ENCODE measurements at regions not wholly inside any gene's neighbourhood (a gene's known extent, or its start where the extent isn't known, plus 50 kb on each side); places are given as distances from the start of the nearest gene placed in this dataset.

DNA sequence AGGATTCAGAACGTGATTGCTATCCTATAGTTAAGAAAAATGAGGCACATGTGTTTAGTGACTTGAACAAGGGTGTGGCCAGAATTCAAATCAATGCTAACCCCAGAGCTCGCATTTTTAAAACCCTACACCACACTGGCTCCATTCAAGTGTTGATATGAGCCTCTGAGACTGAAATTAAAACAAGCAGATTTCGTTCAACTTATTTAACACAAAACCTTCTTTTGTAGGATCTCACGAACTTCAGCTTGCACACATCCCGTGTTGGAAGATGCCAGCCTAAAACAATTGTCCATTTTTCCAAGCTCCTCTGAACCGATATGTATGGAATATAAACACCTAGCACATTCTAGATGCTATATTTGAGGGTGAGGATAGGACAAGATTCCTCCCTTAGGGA lies 231.0 kb upstream of the IRX5 start:
- TF ChIP-seq, protein P1, sequence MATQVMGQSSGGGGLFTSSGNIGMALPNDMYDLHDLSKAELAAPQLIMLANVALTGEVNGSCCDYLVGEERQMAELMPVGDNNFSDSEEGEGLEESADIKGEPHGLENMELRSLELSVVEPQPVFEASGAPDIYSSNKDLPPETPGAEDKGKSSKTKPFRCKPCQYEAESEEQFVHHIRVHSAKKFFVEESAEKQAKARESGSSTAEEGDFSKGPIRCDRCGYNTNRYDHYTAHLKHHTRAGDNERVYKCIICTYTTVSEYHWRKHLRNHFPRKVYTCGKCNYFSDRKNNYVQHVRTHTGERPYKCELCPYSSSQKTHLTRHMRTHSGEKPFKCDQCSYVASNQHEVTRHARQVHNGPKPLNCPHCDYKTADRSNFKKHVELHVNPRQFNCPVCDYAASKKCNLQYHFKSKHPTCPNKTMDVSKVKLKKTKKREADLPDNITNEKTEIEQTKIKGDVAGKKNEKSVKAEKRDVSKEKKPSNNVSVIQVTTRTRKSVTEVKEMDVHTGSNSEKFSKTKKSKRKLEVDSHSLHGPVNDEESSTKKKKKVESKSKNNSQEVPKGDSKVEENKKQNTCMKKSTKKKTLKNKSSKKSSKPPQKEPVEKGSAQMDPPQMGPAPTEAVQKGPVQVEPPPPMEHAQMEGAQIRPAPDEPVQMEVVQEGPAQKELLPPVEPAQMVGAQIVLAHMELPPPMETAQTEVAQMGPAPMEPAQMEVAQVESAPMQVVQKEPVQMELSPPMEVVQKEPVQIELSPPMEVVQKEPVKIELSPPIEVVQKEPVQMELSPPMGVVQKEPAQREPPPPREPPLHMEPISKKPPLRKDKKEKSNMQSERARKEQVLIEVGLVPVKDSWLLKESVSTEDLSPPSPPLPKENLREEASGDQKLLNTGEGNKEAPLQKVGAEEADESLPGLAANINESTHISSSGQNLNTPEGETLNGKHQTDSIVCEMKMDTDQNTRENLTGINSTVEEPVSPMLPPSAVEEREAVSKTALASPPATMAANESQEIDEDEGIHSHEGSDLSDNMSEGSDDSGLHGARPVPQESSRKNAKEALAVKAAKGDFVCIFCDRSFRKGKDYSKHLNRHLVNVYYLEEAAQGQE (IDR thresholded peaks at IDR 0.05; ENCODE audit: insufficient read depth in 1 of 2, low read depth in 2 of 2, low read length in 2 of 2): no peak
- TF ChIP-seq SIN3A (IDR thresholded peaks at IDR 0.05; ENCODE audit: borderline replicate concordance, insufficient read depth, low read length) (no peak), POLR2AphosphoS5 (IDR thresholded peaks at IDR 0.05; ENCODE audit: low read depth, low read length) (no peak)
